ENCODE measurements at regions not wholly inside any gene's neighbourhood (a gene's known extent, or its start where the extent isn't known, plus 50 kb on each side); places are given as distances from the start of the nearest gene placed in this dataset.

DNA sequence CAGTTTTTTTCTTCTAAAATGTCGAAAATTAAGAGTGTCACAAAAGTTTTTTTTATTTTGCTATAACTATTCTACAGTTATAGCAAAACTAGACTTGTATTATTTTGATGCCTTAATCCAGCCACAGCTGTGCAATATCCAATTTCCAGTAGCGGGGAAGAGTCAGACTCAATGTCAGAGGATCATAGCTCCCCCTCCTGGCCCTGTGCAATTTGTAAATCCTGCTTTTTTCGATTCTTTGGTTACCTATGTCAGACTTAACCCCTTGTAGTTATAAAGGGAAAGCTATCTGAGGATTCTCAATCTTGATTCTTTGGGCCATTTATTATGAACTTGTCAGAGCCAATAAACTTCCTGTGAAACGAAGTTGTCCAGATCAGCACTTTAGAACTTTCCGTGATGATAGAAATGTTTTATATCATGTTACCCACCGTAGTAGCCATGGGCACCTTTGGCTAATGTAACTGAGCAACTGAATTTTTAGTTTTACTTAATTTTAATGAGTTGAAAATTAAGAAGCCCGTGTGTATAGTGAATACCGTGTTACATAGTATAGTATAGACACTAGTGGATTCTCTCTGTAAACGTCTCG, 87.7 kb upstream of the PRKCQ start:
- CTCF ChIA-PET: interaction anchor here (0.5 to 1.7 kb wide), 7 partner anchors 12 to 252 kb away, joined by 3 to 5 read pairs (median 4); no protein-coding TSS in a partner anchor
- POLR2A ChIA-PET: no interaction called here
- no peak for TF ChIP-seq CTBP1 (IDR thresholded peaks at IDR 0.05; ENCODE audit: borderline replicate concordance)
- TF ChIP-seq, protein P1, sequence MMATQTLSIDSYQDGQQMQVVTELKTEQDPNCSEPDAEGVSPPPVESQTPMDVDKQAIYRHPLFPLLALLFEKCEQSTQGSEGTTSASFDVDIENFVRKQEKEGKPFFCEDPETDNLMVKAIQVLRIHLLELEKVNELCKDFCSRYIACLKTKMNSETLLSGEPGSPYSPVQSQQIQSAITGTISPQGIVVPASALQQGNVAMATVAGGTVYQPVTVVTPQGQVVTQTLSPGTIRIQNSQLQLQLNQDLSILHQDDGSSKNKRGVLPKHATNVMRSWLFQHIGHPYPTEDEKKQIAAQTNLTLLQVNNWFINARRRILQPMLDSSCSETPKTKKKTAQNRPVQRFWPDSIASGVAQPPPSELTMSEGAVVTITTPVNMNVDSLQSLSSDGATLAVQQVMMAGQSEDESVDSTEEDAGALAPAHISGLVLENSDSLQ (IDR thresholded peaks at IDR 0.05): 0 out of 2 replicates have a peak, but pooled peaks have one; percentile 16
- peak; percentile 55 for DNase-seq (ENCODE audit: extremely low spot score)

DNA sequence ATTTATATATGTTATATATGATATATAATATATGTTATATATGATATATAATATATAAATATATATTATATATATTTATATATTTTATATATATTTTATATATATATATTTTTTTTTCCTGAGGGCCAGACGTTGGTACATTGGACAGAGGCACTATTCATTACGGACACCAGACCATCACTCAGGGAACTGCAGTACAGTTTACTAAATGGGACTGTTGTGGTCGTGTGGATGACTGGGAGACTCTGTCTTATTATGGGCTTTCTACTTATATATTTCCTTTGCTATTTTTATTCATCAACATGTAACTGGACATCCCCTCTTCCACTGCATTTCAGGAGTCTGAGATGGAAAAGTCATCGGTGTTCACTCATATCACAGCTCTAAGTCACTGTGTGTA, 87.1 kb upstream of the PRKCQ start:
- CTCF ChIA-PET: interaction anchor here (0.8 to 1.7 kb wide), 3 partner anchors 86 to 251 kb away, joined by 3 to 5 read pairs (median 4); no protein-coding TSS in a partner anchor
- TF ChIP-seq HDGF (IDR thresholded peaks at IDR 0.05; ENCODE audit: borderline replicate concordance) (no peak), CTBP1 (IDR thresholded peaks at IDR 0.05; ENCODE audit: borderline replicate concordance) (no peak), TARDBP (IDR thresholded peaks at IDR 0.05) (no peak), ARNT (IDR thresholded peaks at IDR 0.05) (no peak), FOXA1 (IDR thresholded peaks at IDR 0.05) (no peak), SUZ12 (IDR thresholded peaks at IDR 0.05) (no peak), BHLHE40 (IDR thresholded peaks at IDR 0.05; ENCODE audit: borderline replicate concordance) (no peak)
- TF ChIP-seq, protein P1 (IDR thresholded peaks at IDR 0.05): no peak
- no peak for DNase-seq (ENCODE audit: extremely low spot score)
- POLR2A ChIA-PET: no interaction called here

DNA sequence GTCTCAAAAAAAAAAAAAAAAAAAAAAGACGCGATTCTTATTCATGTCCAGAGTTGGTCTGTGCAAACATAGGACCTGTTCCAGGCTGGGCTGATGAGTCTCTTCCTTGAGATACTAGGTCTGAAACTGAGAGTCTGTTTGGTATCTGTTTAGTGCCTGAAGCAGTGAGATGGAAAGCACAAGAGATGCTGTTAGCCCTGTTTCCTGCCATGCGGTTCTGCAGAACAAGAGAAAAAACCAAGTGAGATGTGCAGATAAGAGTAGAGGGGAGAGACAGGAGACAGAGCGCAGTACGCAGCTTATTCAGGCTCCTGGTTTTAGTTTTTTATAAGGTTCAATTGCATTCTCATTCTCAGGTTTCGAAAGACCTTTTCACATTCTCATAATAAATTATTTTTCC, 85.8 kb upstream of the PRKCQ start:
- TF ChIP-seq ARNT (IDR thresholded peaks at IDR 0.05): no peak
- TF ChIP-seq ELF4 (IDR thresholded peaks at IDR 0.05): no peak
- TF ChIP-seq, protein P1 (IDR thresholded peaks at IDR 0.05): no peak
- no peak for TF ChIP-seq SP1 (IDR thresholded peaks at IDR 0.05)
- POLR2A ChIA-PET: no interaction called here
- CTCF ChIA-PET: interaction anchor here (0.6 kb wide), 1 partner anchor 250 kb away, joined by 3 read pairs; no protein-coding TSS in a partner anchor
- no peak for DNase-seq (ENCODE audit: extremely low spot score)

DNA sequence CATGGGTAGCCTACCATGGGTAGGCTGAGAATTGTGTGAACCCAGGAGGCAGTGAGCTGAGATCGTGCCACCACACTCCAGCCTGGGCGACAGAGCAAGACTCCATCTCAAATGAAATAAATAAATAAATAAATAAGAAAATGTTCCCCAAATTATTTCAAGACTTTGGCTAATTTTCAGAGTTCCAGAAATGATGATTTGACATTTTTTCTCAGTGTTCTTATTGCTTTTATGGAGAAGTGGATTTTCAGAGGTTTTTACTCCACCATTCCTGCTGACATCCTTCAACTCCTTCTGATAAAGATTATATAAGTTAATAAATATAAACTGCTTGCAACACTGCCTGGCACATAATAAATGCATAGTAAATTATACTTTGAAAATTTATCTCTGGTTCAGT, 80.4 kb upstream of the PRKCQ start:
- ChIA-PET CTCF (no interaction called here), POLR2A (no interaction called here)
- no peak for TF ChIP-seq ARNT (IDR thresholded peaks at IDR 0.05)
- no peak for TF ChIP-seq FOXA1 (IDR thresholded peaks at IDR 0.05)
- TF ChIP-seq FOXM1 (IDR thresholded peaks at IDR 0.05; ENCODE audit: borderline replicate concordance): no peak
- no peak for TF ChIP-seq L3MBTL2 (conservative IDR thresholded peaks at IDR 0.05)
- no peak for DNase-seq (ENCODE audit: extremely low spot score)

DNA sequence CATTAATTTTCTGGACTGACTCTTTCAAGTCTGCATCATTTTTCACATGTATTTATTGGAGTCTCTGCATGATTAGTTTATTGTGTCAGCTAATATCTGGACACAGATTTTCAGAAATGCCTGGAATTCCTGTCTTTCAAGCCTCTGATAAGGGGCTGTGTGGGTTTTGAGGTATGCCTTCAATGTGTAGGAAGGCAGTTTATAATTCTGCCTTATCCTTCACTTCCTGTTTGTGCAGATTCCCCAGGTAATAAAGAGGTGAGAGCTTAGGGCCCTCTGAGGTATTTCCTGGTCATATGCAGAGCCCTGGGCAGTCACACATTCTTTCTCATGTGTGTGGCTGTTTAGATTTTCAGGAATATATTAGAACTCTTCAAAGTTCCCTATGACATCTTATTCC, 79.4 kb upstream of the PRKCQ start:
- CTCF ChIA-PET: no interaction called here

DNA sequence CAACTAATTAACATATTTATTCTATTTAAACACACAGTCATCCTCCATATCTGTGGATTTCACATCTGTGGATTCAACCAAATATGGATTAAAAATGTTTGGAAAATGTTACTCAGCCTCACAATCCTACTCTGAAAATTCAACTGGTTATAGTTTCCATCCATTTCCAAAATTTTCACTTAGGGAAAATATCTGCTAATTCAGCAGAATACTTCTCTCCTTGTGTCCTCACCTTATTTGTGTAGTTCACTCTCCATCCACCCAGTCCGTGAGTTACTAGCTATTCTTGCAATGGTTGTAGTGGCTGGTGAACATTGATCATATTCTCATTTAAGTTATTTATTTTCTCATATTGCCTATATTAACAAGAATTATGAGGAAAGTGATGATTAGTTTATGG, 77.6 kb upstream of the PRKCQ start:
- DNase-seq (ENCODE audit: extremely low spot score): no peak
- TF ChIP-seq ARNT (IDR thresholded peaks at IDR 0.05) (no peak), L3MBTL2 (conservative IDR thresholded peaks at IDR 0.05) (no peak), HDGF (IDR thresholded peaks at IDR 0.05; ENCODE audit: borderline replicate concordance) (no peak), SUZ12 (IDR thresholded peaks at IDR 0.05) (no peak), CTBP1 (IDR thresholded peaks at IDR 0.05; ENCODE audit: borderline replicate concordance) (no peak), FOXA1 (IDR thresholded peaks at IDR 0.05) (no peak), NFRKB (IDR thresholded peaks at IDR 0.05) (no peak), SP1 (IDR thresholded peaks at IDR 0.05) (no peak), FOXM1 (IDR thresholded peaks at IDR 0.05; ENCODE audit: borderline replicate concordance) (no peak), LEF1 (IDR thresholded peaks at IDR 0.05; ENCODE audit: borderline replicate concordance) (no peak), ELF4 (IDR thresholded peaks at IDR 0.05) (no peak), BHLHE40 (IDR thresholded peaks at IDR 0.05; ENCODE audit: borderline replicate concordance) (no peak), TARDBP (IDR thresholded peaks at IDR 0.05) (no peak)
- TF ChIP-seq, protein P1 (IDR thresholded peaks at IDR 0.05): no peak
- ChIA-PET CTCF (no interaction called here), POLR2A (no interaction called here)

More for the DNA sequence above, 79.4 kb upstream of the PRKCQ start:
- POLR2A ChIA-PET: no interaction called here
- TF ChIP-seq BHLHE40 (IDR thresholded peaks at IDR 0.05; ENCODE audit: borderline replicate concordance) (no peak), SUZ12 (IDR thresholded peaks at IDR 0.05) (no peak), FOXM1 (IDR thresholded peaks at IDR 0.05; ENCODE audit: borderline replicate concordance) (no peak), FOXA1 (IDR thresholded peaks at IDR 0.05) (no peak), ZNF384 (IDR thresholded peaks at IDR 0.05) (no peak), SP1 (IDR thresholded peaks at IDR 0.05) (no peak), TARDBP (IDR thresholded peaks at IDR 0.05) (no peak), ARNT (IDR thresholded peaks at IDR 0.05) (no peak), NFRKB (IDR thresholded peaks at IDR 0.05) (no peak), ELF4 (IDR thresholded peaks at IDR 0.05) (no peak), LEF1 (IDR thresholded peaks at IDR 0.05; ENCODE audit: borderline replicate concordance) (no peak), HDGF (IDR thresholded peaks at IDR 0.05; ENCODE audit: borderline replicate concordance) (no peak), L3MBTL2 (conservative IDR thresholded peaks at IDR 0.05) (no peak)
- TF ChIP-seq, protein P1 (IDR thresholded peaks at IDR 0.05): no peak
- no peak for DNase-seq (ENCODE audit: extremely low spot score)

Measured in HEK293T (cell line).